22Rv1 (cell line): ENCODE measurements at regions not wholly inside any gene's neighbourhood (a gene's known extent, or its start where the extent isn't known, plus 50 kb on each side); places are given as distances from the start of the nearest gene placed in this dataset.

Source experiments
- H3K27ac ChIP-seq: fragments of 450-650 bp; 2 replicates; pipeline ENCODE4 v1.5.1; 2017
- ZFX ChIP-seq: fragments of 450-650 bp; IDR thresholded peaks from 2 replicates; pipeline ENCODE4 v1.6.1; 2017; ENCODE audit warnings: antibody characterized with exemption, borderline replicate concordance
- TF ChIP-seq, protein P1 (sequence below): fragments of 450-650 bp; IDR thresholded peaks from 2 replicates; pipeline ENCODE4 v1.5.1; 2017; ENCODE audit warnings: mild to moderate bottlenecking

GRCh38 chr6:40946738-40947301 lies 92.2 kb downstream of the UNC5CL start:
- TF ChIP-seq ZFX: no peak
- TF ChIP-seq, protein P1, sequence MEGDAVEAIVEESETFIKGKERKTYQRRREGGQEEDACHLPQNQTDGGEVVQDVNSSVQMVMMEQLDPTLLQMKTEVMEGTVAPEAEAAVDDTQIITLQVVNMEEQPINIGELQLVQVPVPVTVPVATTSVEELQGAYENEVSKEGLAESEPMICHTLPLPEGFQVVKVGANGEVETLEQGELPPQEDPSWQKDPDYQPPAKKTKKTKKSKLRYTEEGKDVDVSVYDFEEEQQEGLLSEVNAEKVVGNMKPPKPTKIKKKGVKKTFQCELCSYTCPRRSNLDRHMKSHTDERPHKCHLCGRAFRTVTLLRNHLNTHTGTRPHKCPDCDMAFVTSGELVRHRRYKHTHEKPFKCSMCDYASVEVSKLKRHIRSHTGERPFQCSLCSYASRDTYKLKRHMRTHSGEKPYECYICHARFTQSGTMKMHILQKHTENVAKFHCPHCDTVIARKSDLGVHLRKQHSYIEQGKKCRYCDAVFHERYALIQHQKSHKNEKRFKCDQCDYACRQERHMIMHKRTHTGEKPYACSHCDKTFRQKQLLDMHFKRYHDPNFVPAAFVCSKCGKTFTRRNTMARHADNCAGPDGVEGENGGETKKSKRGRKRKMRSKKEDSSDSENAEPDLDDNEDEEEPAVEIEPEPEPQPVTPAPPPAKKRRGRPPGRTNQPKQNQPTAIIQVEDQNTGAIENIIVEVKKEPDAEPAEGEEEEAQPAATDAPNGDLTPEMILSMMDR: no peak
- no peak overlapping the region for H3K27ac ChIP-seq

- H3K27ac ChIP-seq: no peak overlapping the region
- TF ChIP-seq ZFX: no peak
- TF ChIP-seq, protein P1: no peak
These were observed 101.5 kb downstream of the UNC5CL start for GRCh38 chr6:40937491-40937890.

DNA sequence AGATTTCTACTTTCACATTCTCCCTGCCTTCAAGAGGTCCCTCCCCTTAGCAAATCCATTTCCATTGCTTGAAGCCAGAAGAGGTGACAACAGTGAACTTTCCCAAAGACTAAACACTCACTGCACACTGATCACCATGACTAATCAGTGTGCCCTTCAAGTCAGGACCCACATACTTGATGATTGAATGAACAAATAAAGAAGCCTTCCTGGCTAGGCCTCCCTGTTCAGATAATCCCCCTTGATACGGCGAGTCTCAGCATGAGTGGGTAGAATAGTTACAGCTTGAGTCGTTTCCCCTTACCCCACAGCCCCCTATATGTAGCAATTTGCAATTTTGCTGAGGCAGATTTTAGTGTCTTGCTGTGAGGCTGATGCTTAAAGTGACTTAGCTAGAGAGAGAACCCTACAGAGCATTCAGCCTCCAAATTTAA lies 102.2 kb downstream of the UNC5CL start:
- TF ChIP-seq ZFX: no peak
- TF ChIP-seq, protein P1: no peak
- H3K27ac ChIP-seq: no peak overlapping the region

DNA sequence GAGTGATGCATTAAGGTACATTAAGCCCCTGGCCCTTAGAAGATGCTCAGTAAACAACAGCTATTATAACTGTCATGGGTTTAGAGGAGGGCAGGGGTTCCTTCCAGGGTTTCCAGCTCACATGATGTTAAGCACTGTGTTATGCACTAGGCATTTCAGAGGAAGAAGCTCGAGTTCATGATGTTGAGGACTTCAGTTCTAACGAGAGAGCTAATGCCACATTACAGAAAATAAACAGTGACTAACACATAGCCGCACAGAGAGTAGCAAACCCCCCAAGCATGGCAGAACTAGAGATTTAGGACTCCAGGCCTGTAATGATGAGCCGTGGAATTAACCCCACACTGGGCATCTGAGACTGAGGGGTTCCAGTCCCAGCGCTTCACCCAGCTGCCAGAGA lies 105.2 kb downstream of the UNC5CL start:
- TF ChIP-seq, protein P1: no peak
- TF ChIP-seq ZFX: no peak

GRCh38 chr6:40932953-40933352 lies 106.1 kb downstream of the UNC5CL start:
- TF ChIP-seq ZFX: no peak
- TF ChIP-seq, protein P1: no peak
- H3K27ac ChIP-seq: no peak overlapping the region

More for the DNA sequence above, 105.2 kb downstream of the UNC5CL start:
- no peak overlapping the region for H3K27ac ChIP-seq

- no peak for TF ChIP-seq ZFX
- TF ChIP-seq, protein P1: no peak
- H3K27ac ChIP-seq: no peak overlapping the region
These were observed 106.7 kb downstream of the UNC5CL start for GRCh38 chr6:40932366-40932765.

DNA sequence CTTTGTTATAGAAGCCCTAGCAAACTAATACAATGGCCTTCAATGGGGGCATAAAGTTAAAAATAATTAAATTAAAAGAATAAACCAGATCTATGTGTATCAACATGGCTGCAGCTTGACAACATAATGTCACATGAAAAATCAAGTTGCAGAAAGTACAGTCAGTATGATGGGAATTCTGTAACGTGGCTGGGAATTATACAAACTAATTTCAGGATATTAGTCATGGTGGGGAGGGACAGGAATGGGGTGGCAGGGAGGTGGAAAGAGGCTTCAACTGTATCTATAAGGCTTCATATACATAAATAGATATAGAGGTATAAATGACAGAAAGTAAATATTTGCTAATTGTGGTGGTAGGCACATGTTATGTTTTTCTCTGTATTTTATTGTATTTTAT lies 107.1 kb downstream of the UNC5CL start:
- H3K27ac ChIP-seq: no peak overlapping the region
- TF ChIP-seq, protein P1: no peak
- TF ChIP-seq ZFX: no peak
